ENCODE measurements at regions not wholly inside any gene's neighbourhood (a gene's known extent, or its start where the extent isn't known, plus 50 kb on each side); places are given as distances from the start of the nearest gene placed in this dataset.

DNA sequence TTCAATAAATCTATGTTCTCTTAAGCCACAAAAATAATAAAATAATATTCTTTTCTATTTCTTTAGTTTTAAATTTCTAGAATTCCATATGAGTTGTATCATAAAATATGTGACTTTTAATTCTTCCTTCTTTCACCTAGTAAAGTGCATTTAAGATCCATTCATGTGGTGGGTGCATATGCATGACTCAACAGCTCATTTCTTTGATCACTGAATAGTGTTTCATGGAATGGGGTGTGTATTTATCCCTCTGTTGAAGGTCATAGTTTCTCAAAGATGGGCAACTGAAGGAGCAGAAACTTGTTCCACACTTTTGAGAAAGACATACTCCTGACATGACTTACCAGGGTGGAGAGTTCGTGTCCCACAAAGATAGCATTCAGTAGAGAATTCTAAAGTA is 1230.3 kb upstream of the AGA start:
- no peak for DNase-seq (ENCODE audit: extremely low read depth, low read depth, low spot score)

DNA sequence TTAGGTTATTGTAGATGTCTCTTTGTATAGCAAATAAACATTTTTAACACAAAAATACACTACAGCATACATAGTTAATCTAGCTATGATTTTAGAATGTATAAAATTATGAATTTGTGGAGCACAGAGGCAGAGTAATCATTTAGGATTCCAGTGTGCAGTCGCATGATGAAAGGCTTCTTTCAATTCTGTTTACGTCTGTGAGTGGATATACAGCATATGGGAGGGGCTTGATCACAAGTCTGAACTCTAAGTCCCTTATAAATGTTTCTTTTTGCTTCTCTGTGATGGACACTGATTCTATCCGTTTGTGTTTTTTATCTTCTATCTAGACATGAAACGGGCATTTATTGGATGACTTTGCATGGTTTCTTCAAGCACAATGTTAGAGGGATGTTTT is 1239.6 kb upstream of the AGA start:
- DNase-seq (ENCODE audit: extremely low read depth, low read depth, low spot score), result no peak

DNA sequence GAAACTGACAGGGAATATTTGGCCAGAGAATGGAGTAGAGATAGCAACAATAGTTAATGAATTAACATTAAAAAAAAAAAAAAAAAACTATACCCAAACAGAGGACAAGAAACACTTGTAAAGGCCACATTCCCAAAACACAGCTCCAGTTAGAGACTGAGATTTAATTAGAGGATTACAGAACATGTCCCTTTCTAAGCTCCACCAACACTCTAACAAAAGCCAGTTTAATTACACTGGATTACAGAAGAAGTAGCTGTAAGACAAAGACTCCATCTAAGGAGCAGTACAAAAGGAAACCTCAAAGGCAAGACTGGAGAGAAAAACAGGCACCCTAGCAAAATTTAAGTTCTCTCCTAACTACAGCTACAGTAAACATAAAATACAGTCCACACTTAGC is 1247.7 kb upstream of the AGA start:
- no peak for DNase-seq (ENCODE audit: extremely low read depth, low read depth, low spot score)

DNA sequence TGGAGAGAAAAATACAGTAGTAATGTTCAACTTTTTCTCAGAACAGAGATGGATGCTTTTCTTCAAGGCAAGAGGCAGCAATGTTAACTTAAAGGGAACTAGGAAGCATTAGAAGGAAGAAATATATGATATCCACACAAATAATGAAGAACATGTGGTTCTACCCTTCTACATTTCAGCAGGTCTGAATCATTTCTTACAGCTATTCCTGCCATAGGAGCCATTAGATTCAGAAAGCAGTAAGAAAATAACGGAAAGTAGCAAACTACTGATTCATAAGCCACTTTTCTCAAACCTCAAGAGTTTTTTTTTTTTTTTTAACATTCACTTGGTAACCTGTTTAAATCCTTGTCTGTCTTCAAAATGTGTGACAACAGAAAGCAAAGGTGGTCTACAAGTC is 1251.6 kb upstream of the AGA start:
- DNase-seq (ENCODE audit: extremely low read depth, low read depth, low spot score), result no peak

DNA sequence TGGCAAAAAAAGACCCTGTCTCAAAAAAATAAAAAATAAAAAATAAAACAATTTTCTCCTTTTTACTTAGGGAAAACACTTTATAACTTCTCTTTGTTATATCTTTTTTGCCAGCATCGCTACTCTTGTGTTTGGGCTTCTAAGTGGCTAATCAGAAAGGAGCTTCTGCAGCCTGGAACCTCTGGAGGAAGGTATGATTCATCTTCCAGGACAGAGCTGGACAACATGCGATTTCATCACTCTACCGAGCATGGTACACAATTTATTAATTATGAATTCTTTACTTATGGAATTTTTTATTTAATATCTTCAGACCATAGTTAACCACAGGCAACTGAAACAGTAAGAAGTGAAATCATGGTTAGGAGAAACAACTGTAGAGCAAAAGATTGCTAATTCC is 1254.3 kb upstream of the AGA start:
- no peak for DNase-seq (ENCODE audit: extremely low read depth, low read depth, low spot score)

DNA sequence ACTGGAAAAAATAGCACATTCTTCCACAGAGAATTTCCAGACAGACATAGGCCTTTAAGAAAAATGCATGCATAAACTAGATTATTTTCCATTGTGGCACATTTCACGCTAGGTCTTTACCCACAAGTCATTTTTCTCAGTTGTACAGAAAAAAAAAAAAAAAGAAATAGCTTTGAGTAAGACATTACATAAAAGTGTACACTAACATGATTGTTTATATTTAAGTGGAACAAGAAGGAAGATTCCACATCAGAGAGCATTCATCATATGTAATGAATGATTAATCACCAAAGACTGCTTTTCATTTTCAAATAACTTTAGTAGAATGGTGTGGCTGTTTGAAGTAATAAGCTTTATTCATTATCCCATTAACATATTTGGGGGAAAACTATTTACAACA is 1270.2 kb upstream of the AGA start:
- no peak for DNase-seq (ENCODE audit: extremely low read depth, low read depth, low spot score)

DNA sequence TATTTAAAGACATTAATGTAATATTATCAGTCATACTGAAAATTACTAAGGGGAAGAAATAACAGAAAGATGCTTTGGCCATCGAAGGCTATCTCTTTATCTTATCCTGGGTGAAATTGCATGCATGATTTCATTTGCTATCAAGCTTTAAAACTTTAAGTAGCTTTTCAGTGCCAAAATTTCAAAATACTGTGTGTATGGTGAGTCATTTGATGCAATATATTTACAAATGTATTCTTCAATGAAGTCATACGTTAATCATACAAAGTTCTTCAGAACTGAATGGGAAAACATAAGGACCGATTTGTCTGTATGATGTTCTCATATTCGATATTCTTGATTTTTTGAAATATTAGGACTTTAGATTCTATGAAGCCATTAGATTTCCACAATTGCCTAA is 1295.8 kb upstream of the AGA start:
- DNase-seq (ENCODE audit: extremely low read depth, low read depth, low spot score), result no peak

DNA sequence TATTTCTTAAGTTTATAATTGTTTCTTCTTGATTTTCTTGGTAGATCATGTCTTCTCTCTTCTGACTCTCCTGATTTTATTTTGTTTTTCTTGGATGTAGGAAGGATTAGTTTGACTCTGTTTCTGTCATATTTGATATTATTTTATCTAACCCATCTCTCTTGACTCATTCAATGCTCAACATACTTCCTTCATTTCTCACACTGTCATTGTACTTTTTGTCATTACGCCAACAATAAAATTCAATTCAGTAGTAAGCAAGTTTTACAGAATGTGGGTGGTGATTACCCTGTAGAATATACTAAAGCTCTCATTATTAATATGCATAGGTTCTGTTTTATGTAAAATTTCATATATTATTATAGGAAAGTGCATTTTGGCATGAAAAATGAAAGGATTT is 1303.0 kb upstream of the AGA start:
- no peak for DNase-seq (ENCODE audit: extremely low read depth, low read depth, low spot score)

DNA sequence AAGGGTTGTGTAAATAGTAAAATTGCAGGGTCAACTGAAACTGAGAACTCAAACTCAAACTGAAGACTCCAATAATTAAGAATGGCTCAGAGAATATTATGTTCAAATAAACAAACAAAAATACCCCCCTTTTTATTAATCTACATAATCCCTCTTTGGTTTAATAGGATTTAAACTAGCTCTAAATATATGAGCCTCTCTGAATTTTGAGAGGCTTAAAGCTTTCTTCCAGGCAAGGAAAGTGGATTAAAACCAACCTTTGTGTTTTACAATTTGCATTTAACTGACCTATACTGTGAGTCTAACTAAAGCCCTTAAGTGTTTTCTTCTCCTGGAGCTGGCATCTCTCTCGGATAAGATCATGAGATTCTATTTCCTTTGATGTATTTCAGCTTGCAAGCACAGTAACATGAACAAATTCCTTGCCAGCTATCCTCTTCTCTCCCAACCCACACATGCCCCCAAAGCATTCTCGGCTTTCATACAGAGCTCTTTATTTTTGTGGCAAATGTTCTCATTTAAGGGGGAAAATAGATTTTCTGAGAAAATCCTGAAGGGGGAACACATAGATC is 1310.8 kb upstream of the AGA start:
- DNase-seq (ENCODE audit: extremely low read depth, low read depth, low spot score), result no peak

DNA sequence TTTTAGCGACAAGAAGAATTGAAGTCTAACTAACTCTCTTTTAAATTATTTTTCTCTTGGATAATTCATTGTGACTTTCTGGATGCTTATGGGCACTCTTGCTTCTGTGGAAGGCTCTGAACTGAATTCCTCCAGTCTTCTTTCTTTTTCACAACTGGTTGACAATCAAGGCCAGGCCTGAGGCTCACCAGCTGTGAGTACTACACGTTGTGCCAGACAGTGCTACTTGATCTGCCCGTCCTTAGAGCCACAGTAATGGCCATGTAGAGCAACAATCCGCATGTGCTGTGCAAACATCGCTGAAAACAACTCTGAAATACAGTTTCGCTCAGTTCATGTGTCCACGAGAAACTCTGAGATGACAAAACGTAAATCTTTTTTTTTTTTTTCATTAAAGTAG is 1336.3 kb upstream of the AGA start:
- no peak for DNase-seq (ENCODE audit: extremely low read depth, low read depth, low spot score)

DNA sequence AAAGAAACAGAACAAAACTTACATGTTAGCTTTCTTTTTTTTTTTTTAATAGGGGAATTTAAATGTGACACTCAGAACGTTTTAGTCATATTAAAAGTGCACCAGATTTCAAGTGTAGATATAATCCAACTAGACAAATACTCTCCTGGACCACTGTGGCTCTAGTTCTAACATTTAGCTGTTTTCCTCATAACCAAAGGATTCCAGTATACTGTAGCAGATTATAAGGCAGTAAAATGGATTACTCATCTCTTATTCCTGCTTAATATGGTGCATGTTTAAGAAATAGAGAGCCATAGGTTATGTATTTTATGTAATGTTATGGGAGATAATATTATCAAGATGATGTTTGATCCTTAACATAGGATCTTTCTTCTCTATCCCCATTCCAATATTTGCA is 1339.5 kb upstream of the AGA start:
- no peak for DNase-seq (ENCODE audit: extremely low read depth, low read depth, low spot score)

DNA sequence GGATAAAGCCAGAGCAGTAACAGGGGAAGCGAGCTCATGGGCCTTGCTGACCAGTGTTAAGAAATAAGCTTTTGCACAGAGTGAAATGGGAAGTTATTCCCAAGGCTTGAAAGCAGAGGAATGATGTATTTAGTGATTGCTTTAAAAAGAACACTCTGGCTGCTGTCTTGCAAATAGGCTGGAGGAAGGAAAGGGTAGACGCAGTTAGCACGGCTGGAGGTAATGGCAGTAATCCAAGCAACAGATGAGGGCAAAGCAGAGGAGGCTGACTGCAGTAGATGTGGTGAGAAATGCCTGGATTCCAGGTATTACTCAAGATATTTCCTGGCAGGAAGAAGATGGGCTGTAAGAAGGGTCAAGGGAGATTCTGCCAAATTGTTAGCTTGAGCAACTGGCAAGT is 1342.3 kb upstream of the AGA start:
- no peak for DNase-seq (ENCODE audit: extremely low read depth, low read depth, low spot score)

DNA sequence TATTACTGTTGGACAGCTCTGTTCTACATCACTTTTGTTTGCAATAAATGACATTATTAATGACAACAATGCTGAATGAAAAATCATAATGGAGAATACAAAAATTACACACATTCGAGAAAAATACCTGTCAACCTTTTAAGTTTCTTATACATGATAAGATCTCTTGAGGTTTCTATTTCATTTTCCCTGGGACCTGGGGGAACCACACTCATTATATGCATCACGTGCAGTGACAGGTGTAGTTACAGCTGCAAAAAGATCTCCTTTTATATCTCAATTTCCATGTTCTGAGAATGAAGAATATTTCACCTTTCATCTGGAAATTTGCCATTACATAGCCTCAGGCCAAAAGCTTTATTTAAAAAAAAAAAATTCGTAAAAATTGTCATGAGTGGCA is 1347.0 kb upstream of the AGA start:
- no peak for DNase-seq (ENCODE audit: extremely low read depth, low read depth, low spot score)

DNA sequence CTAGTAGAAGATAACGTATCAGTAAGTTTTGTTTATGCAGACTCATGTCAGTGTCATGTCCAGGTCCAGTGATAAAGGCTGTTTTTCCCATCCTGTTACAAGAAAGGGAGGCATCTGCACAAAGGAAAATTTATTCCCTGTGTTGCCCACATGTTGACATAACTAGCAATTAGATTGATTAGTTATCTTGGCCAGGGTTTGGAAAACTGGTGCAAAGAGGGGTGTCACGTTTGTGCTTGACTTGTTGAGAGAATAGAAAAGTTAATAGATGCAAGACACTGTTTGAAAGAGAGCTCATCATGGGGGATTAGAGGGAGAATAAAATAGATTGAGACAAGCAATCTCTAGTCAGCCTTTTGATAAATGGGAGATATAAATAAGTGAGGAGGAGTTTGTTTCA is 1357.0 kb upstream of the AGA start:
- DNase-seq (ENCODE audit: extremely low read depth, low read depth, low spot score), result no peak

DNA sequence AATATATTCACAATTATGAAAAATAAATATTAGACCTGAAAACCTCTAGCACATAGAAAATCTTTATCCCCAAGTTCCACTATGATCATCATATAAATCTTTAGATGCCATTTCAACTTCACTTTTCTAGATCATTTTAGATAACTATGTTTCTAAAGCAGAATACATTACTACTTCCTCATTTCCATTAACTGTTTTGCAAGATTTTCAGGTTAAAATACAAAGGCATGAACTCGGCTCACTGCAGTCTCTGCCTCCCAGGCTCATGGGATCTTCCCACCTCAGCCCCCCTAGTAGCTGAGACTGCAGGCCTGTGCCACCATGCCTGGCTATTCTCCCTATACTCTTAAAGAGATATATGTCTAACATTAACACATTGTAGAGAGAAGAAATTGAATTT is 1365.9 kb upstream of the AGA start:
- DNase-seq (ENCODE audit: extremely low read depth, low read depth, low spot score), result no peak

DNA sequence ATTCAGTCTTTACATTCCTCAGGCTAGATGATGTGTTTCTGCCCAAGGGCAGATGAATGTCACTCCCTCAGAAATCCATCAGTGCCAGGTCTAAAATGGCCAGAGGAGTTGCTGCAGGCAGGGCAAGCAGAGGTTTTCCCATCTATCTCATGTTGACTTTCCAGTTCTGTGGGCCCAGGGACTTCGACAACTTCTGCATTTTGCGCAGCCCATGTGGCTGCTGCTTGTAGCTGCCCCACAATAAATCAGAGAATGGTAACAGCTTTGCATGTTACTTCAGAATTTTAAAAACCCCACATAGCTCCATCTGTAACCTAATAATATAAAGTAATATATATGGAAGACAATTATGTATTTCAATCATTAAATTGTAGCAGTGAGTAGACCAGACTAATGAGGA is 1367.7 kb upstream of the AGA start:
- no peak for DNase-seq (ENCODE audit: extremely low read depth, low read depth, low spot score)

DNA sequence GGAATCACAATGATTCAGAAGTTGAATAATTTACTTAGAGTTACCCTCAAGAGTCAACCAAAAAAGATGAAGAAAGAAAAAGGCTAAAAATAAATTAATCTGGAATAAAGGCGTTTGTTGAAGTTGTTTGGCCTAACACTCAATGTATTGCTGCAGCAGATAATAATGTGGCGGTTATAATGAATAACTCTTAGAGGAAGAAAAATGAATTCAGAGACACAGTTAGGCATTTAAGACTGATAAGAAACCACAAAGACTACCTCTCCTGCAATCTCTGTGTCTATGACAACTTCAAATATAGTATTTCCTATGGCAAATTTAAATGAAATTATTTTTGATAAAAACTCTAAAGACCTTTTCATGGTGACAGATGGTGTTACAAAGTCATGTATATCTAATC is 1369.1 kb upstream of the AGA start:
- no peak for DNase-seq (ENCODE audit: extremely low read depth, low read depth, low spot score)

DNA sequence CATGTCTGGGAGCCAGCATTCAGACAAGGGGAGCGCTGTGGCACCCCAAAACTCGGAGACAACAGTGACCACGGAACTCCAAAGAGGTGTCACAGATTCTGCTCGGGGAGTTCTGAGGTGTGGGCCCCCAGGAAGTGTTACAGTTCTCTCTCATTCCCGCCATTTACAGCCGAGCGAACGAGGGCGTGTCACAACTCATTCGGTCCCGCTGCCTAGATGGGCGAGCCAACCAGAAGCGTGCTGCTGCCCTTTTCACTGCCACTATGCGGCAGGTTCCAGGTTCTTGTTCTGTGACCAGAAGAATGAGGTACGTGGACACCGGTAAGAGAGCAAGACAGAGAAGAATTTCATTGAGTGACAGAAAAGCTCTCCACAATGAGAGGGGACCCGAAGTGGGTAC is 1370.6 kb upstream of the AGA start:
- DNase-seq (ENCODE audit: extremely low read depth, low read depth, low spot score), result no peak

DNA sequence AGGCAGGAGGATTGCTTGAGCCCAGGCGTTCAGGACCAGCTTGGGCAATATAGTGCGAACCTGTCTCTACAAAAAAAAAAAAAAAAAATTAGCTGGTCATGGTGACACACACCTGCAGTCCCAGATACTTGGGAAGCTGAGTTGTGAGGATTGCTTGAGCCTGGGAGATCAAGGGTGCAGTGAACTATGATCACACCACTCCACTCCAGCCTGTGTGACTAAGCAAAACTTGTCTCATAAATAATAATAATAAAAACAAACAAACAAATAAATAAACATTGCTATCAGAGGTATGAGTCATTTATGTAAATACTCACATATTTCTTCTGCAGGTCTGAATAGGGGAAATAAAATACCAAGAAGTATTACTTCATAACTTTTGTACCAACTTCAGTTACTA is 1372.7 kb upstream of the AGA start:
- no peak for DNase-seq (ENCODE audit: extremely low read depth, low read depth, low spot score)

DNA sequence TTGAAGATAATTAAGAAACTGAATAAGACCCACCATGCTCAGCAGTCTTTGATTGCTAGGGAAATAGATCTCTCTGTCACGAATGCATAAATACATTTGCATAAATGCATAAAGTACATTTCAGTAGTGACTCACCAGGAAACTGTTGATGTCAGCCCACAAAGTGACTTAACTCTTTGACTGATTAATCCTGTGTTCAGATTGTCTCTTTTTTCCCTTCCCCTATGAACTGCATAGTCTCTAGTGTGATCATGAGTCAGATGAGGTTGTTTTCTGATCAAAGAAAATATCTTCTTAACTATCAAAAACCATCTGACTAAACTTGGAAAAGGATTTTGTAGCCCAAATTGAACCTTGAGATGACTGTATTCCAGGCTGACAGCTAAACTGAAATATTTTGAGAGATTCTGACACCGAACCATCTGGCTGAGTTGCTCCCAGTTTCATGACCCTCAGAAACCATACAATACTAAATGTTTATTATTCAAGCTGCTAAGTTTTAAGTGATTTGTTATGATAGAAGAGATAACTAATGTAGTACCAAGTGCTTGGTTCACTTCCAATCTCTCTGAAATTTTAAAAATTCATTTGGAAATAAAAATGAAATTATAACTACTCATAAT is 1381.5 kb upstream of the AGA start:
- DNase-seq (ENCODE audit: extremely low read depth, low read depth, low spot score), result no peak

DNA sequence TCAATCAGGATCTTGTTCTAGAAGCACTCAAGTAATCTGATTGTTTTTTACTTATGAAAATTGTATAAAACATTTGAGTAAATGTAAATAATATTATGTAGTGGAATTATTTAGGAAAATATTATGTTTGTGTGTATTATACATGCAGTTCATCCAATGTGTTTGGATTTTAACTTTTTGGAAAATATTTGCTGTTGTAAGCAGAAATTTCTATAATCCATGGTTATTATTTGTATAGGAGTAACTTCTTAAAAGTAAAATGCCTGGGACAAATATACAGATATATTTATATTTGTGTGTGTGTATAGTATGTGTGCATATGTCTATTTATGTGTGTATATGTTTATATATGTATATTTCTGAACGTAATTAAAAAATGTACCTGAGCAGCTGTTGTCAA is 1394.6 kb upstream of the AGA start:
- DNase-seq (ENCODE audit: extremely low read depth, low read depth, low spot score), result no peak

DNA sequence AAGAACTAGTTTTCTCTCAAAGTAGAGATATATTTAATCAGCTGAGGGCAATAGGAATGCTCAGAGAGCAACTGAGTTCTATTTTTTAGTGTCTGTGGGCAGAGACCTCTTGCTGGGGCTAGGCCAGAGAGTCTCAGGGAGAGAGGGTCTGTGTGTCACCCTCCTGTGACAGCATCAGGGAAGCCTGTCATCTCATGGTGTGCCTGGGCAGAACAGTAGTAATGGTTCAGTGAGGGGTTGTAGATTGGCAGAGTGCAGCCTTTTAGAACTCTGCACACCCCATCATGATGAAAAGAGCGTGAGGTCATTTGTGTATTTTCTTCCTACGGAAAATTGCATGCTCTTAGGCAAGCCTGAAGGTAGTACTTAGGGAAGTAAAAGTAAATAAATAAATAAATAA is 1396.5 kb upstream of the AGA start:
- no peak for DNase-seq (ENCODE audit: extremely low read depth, low read depth, low spot score)

DNA sequence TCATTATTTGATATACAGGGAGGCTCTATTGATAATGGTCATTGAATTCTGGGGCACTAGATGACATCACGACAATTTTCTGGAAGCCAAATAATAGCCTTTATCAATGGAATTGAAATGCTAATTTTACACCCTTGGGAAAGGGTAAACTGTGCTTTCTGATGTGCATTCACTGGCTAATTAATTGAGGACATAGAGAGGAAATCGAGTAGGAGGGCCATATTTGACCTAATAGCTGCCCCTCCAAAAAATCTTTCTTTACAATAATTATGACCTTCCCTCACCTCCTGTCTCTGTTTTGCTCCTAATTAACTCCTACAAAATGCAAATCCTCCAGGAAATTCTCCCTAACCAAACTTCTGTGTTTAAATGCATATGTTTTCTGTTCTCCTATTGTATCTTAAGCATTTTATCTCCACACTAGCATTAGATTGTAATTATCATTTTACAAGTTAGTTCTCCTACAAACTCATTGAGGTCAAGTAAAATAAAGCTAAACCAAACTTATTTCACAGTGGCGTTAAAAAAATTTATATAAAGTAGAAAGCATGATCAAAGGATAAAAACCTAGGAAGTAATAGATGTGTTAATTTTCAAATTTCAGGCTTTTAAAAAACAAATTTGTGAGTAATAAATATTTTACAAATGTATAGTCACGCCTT is 1414.0 kb upstream of the AGA start:
- no peak for DNase-seq (ENCODE audit: extremely low read depth, low read depth, low spot score)
